Stomach (tissue), 8 donors: ENCODE measurements at regions not wholly inside any gene's neighbourhood (a gene's known extent, or its start where the extent isn't known, plus 50 kb on each side); places are given as distances from the start of the nearest gene placed in this dataset.

Experiments used
- DNase-seq, 2 donors: peaks; one replicate each; pipeline versions ENCODE4 v3.0.0 to v3.0.0-alpha.2; 2013 to 2019
- H3K27ac ChIP-seq, 5 donors: fragments of 200-600 bp in 4 of 5; sonication (generic) in 4 of 5; one replicate each; pipeline ENCODE4 v1.5.1; 2013 to 2019; ENCODE audit warnings: mild to moderate bottlenecking in 1 of 5, moderate library complexity in 1 of 5
- H3K27me3 ChIP-seq, 3 donors: fragments of 200-600 bp; sonication (generic); one replicate each; pipeline ENCODE4 v1.5.1; 2017 to 2019; ENCODE audit warnings: mixed run types in 1 of 3
- H3K36me3 ChIP-seq, 4 donors: fragments of 200-600 bp; sonication (generic); 1 replicate in 3 of 4; 2 replicates in 1 of 4; pipeline ENCODE4 v1.5.1; 2016 to 2019
- H3K4me1 ChIP-seq, 4 donors: fragments of 200-600 bp; sonication (generic); one replicate each; pipeline ENCODE4 v1.5.1; 2016 to 2019
- H3K4me3 ChIP-seq, 4 donors: fragments of 200-600 bp; sonication (generic) in 3 of 4; one replicate each; pipeline ENCODE4 v1.5.1; 2016 to 2019; ENCODE audit warnings: mild to moderate bottlenecking in 1 of 4
- H3K9me3 ChIP-seq, 4 donors: fragments of 200-600 bp; sonication (generic); one replicate each; pipeline ENCODE4 v1.5.1; 2016 to 2019
- EP300 ChIP-seq: sonication (generic); formaldehyde crosslinking; IDR thresholded peaks from one replicate; pipeline ENCODE4 v1.6.1; 2017; ENCODE audit warnings: antibody characterized with exemption
- POLR2A ChIP-seq, 4 donors: fragments of 450-650 bp; IDR thresholded peaks; one replicate each; pipeline ENCODE4 v1.6.1; 2016; ENCODE audit warnings: antibody characterized with exemption in 4 of 4, control low read depth in 2 of 4, mild to moderate bottlenecking in 1 of 4, moderate library complexity in 1 of 4
- POLR2AphosphoS5 ChIP-seq, 3 donors: sonication (generic); formaldehyde crosslinking; IDR thresholded peaks; one replicate each; pipeline ENCODE4 v1.6.1; 2016; ENCODE audit warnings: antibody characterized with exemption in 3 of 3
- WGBS, 5 donors: extraction: QIAGEN DNeasy Blood & Tissue Kit in 3 of 5; methylation state at CpG; one replicate each; pipeline versions ENCODE4 v1.1.5 to v1.1.7; 2013 to 2018; 5-methylcytosine and 5-hydroxymethylcytosine counted together
- intact Hi-C: fragments of 100-400 bp; cut with DNase I; formaldehyde crosslinking; loops from one replicate; pipeline ENCODE4 v1.15.1; 2023; ENCODE audit warnings: low total_unique reads
- TF ChIP-seq, protein P1 (sequence below), 7 experiments: fragments of 450-650 bp in 4 of 7; fragments of 200-600 bp in 3 of 7; sonication (generic) in 3 of 7; IDR thresholded peaks; one replicate each; pipeline ENCODE4 v1.5.1; 2016 to 2019; ENCODE audit warnings: antibody characterized with exemption in 7 of 7, control low read depth in 2 of 7, mild to moderate bottlenecking in 1 of 7
- donor health status: healthy with polysubstance abuse.
- donor health status: Bipolar disorder and iron deficiency.
- donor health status: healthy.

DNA sequence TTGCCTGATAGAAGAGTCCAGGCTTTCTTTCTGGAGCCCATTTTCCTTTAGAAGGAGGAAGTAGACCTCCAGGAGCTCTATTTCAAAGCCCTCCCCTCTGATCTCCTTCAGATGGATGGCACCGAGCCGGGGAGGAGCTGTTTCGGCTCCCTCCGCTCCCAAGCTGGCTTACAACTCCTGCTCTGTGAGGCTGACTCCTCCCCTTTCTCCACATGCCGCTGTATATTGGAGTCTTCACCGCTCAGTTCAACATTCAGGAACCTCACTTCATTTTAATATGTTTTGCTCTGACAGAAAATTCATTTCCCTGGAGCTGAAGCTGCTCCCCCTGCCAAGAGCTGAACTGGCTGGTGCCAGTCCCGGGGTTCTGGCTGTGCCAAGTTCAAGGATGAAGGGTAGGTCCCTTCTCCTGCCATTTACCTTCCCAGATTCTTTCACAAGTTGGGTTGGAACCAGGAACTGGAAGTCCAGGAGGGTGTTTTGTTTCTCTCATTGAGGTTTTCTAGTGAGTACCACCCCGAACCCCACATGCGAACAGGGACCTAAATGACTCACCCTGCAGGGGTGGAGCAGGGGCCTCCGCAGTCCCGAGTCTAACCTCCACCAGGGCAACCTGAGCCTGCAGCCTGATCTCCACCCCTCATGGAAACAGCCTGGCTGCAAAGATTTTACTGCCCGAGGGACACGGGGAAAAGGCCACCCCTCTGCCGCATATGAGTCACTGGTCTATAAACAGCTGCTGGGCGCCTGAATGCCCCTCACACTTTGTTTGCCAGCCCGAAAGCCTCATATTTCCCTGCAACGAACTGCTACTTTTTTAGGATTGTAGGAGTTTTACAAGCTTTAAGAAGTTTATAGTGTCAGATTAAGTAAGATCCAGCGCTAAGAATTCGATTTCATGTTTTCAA lies 68.6 kb upstream of the FOXA2 start:
- no peaks in the 10 kb centered on the region for H3K9me3 ChIP-seq
- peaks cover 0 to 10% (median 0%) of the 10 kb centered on the region in 3 donors for H3K27me3 ChIP-seq
- WGBS, 5 donors: 43 to 58% (median 48%) methylated on average over 17 to 19 of the region's 19 CpGs
- no peak overlapping the region for H3K4me3 ChIP-seq
- no peaks in the 10 kb centered on the region for H3K36me3 ChIP-seq
- intact Hi-C loops: no loop called here
- TF ChIP-seq, protein P1, sequence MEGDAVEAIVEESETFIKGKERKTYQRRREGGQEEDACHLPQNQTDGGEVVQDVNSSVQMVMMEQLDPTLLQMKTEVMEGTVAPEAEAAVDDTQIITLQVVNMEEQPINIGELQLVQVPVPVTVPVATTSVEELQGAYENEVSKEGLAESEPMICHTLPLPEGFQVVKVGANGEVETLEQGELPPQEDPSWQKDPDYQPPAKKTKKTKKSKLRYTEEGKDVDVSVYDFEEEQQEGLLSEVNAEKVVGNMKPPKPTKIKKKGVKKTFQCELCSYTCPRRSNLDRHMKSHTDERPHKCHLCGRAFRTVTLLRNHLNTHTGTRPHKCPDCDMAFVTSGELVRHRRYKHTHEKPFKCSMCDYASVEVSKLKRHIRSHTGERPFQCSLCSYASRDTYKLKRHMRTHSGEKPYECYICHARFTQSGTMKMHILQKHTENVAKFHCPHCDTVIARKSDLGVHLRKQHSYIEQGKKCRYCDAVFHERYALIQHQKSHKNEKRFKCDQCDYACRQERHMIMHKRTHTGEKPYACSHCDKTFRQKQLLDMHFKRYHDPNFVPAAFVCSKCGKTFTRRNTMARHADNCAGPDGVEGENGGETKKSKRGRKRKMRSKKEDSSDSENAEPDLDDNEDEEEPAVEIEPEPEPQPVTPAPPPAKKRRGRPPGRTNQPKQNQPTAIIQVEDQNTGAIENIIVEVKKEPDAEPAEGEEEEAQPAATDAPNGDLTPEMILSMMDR (IDR thresholded peaks at IDR 0.05): no peak
- TF ChIP-seq POLR2A (IDR thresholded peaks at IDR 0.05) (no peak), EP300 (no peak), POLR2AphosphoS5 (IDR thresholded peaks at IDR 0.05) (no peak)
- no peak overlapping the region for H3K27ac ChIP-seq
- DNase-seq: peak in 1 of 2 donors; percentile 60
- H3K4me1 ChIP-seq: peaks cover 0 to 10% (median 2%) of the 10 kb centered on the region in 4 donors

DNA sequence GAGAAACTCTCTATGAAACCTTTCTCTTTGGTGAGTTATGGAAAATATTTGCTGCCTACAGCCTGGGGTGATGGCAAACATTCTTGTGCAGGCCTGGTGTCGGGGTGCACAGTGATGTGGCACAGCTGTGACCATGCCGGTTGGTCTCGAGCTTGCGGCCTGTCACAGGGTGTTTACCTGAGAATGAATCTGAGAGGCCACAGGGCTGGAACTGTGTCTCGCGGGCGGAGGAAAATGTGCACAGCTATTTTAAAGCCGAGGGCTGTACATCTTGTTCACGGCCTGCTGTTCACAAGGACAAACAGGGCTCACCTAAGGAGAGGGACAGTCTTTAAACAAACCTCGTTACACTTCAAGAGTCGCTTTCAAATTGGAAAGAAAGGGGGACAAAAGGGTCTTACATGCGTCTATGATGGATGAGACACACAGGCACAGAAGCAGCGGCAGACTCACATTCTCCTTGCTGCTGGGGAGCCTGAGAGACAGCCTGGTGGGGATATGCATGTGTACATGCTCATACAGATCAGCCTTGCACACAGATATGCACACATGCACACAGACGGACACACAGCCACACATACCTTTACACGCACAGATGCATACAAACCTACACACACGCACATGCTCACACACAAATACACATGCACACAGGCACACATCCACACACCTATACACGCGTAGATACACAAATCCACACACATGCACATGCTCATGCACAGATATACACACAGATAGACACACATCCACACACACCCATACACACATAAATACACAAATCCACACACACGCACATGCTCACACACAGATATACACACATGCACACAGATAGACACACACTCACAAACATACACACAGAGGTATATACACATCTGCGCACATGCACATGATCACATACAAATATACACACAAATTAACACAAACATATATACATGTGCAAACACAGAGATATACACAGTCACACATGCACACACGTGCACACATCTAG lies 69.6 kb upstream of the FOXA2 start:
- Histone ChIP-seq H3K36me3 (no peaks in the 10 kb centered on the region), H3K4me1 (peaks cover 0 to 10% (median 2%) of the 10 kb centered on the region in 4 donors), H3K27me3 (peaks cover 0 to 10% (median 0%) of the 10 kb centered on the region in 3 donors), H3K9me3 (no peaks in the 10 kb centered on the region), H3K4me3 (no peak overlapping the region), H3K27ac (no peak overlapping the region)
- intact Hi-C loops: no loop called here
- DNase-seq: no peak
- TF ChIP-seq, protein P1 (IDR thresholded peaks at IDR 0.05): no peak
- TF ChIP-seq POLR2A (IDR thresholded peaks at IDR 0.05) (no peak), EP300 (no peak), POLR2AphosphoS5 (IDR thresholded peaks at IDR 0.05) (no peak)
- 75 to 87% (median 78%) methylated on average over 21 of the region's 21 CpGs for WGBS, 5 donors

DNA sequence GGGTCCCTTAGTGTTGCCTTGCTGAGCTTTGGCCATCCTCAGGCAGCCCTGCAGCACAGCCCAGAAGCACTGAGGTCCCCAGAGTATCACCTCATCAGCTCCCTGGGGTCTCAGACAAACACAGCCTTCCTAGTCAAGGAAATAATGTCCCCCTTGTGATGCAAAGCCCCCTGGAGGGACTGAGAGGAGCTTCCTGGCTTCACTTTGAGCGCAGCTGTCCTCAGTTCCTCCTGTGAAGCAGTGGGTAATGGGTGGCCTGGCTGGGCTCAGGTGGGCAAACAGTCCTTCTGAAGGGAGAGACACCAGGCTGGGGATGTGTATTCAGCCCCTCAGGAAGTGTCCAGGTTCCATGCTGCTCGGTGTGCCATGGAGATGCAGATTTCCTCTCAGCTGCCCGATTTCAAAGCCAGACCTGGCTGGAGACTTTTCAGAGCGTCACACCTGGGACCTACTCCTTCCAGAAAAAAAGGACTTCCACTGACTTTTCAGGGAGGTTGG lies 79.2 kb upstream of the FOXA2 start:
- H3K9me3 ChIP-seq: peaks cover 0 to 7% (median 0%) of the 10 kb centered on the region in 4 donors
- H3K4me1 ChIP-seq: no peaks in the 10 kb centered on the region
- no peaks in the 10 kb centered on the region for H3K36me3 ChIP-seq
- 46 to 71% (median 51%) methylated on average over 3 to 4 of the region's 4 CpGs for WGBS, 5 donors
- H3K27ac ChIP-seq: no peak overlapping the region
- no peak for TF ChIP-seq POLR2A (IDR thresholded peaks at IDR 0.05)
- TF ChIP-seq EP300: no peak
- TF ChIP-seq, protein P1 (IDR thresholded peaks at IDR 0.05): no peak
- no peak for TF ChIP-seq POLR2AphosphoS5 (IDR thresholded peaks at IDR 0.05)
- intact Hi-C loops: no loop called here
- H3K27me3 ChIP-seq: peaks cover 0 to 14% (median 0%) of the 10 kb centered on the region in 3 donors
- no peak overlapping the region for H3K4me3 ChIP-seq
- no peak for DNase-seq

DNA sequence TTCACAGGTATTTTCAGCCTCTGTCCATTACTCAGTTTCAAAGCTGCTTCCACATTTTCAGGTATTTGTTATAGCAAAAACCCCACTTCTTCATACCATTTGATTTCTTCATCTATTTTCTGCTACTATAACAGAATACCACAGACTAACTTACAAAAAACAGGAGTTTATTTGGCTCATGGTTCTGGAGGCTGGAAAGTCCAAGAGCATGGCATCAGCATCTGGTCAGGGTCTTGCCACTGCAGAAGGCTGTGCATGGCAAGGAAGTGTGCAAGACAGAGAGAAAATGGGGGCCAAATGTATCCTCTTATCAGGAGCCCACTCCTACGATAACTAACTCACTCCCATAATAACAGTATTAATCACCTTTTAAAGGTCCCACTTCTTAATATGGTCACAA lies 82.8 kb upstream of the FOXA2 start:
- Histone ChIP-seq H3K4me3 (no peak overlapping the region), H3K4me1 (no peaks in the 10 kb centered on the region), H3K9me3 (peaks cover 0 to 15% (median 4%) of the 10 kb centered on the region in 4 donors), H3K27me3 (peaks cover 0 to 14% (median 0%) of the 10 kb centered on the region in 3 donors), H3K27ac (no peak overlapping the region), H3K36me3 (no peaks in the 10 kb centered on the region)
- TF ChIP-seq EP300: no peak
- TF ChIP-seq, protein P1 (IDR thresholded peaks at IDR 0.05): no peak
- TF ChIP-seq POLR2AphosphoS5 (IDR thresholded peaks at IDR 0.05): no peak
- TF ChIP-seq POLR2A (IDR thresholded peaks at IDR 0.05): no peak
- no peak for DNase-seq
- 81 to 94% (median 87%) methylated on average over 1 of the region's 1 CpG for WGBS, 5 donors
- intact Hi-C loops: no loop called here
